ENCODE measurements at regions not wholly inside any gene's neighbourhood (a gene's known extent, or its start where the extent isn't known, plus 50 kb on each side); places are given as distances from the start of the nearest gene placed in this dataset.

DNA sequence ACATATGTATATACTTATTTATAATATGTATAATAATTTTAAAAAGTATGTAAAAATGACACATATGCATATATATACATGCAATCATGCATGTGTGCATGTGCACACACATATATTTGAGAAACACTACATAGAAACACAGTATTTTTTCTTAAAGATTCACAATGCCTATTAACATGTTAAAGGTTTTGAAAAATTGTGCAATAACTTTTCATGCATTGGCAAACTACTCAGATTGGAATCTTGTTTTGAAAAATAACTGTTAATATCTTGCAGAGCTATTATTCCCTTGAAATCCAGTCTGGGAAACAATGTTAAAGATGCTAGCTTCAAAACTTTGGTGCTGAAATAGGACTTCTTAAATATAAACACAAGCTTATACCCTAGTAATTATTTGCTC is 256.2 kb upstream of the P2RY1 start:
- Histone ChIP-seq H3K36me3 (replicated peaks) (no peaks in the 10 kb centered on the region), H3K4me3 (ENCODE audit: low read depth, low read length) (no peak overlapping the region), H3K27me3 (replicated peaks) (no peaks in the 10 kb centered on the region), H3K27ac (no peak overlapping the region)
- no peak for DNase-seq
- TF ChIP-seq, protein P1, sequence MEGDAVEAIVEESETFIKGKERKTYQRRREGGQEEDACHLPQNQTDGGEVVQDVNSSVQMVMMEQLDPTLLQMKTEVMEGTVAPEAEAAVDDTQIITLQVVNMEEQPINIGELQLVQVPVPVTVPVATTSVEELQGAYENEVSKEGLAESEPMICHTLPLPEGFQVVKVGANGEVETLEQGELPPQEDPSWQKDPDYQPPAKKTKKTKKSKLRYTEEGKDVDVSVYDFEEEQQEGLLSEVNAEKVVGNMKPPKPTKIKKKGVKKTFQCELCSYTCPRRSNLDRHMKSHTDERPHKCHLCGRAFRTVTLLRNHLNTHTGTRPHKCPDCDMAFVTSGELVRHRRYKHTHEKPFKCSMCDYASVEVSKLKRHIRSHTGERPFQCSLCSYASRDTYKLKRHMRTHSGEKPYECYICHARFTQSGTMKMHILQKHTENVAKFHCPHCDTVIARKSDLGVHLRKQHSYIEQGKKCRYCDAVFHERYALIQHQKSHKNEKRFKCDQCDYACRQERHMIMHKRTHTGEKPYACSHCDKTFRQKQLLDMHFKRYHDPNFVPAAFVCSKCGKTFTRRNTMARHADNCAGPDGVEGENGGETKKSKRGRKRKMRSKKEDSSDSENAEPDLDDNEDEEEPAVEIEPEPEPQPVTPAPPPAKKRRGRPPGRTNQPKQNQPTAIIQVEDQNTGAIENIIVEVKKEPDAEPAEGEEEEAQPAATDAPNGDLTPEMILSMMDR (IDR thresholded peaks at IDR 0.05; ENCODE audit: low read depth, low read length, missing control alignments) = no peak
- in situ Hi-C loops (cut with HindIII; ENCODE audit: low pct_ligation_motif_present, low sequenced_read_pairs) = no loop called here

GRCh38 chr3:152581951-152582350 is 253.0 kb upstream of the P2RY1 start:
- peak; percentile 0 for DNase-seq
- H3K27ac ChIP-seq = no peak overlapping the region
- H3K4me3 ChIP-seq (ENCODE audit: low read depth, low read length) = no peak overlapping the region
- TF ChIP-seq, protein P1 (IDR thresholded peaks at IDR 0.05; ENCODE audit: low read depth, low read length, missing control alignments) = no peak
- H3K27me3 ChIP-seq (replicated peaks) = no peaks in the 10 kb centered on the region
- H3K36me3 ChIP-seq (replicated peaks) = no peaks in the 10 kb centered on the region
- in situ Hi-C loops (cut with HindIII; ENCODE audit: low pct_ligation_motif_present, low sequenced_read_pairs) = no loop called here

- TF ChIP-seq, protein P1 (IDR thresholded peaks at IDR 0.05; ENCODE audit: low read depth, low read length, missing control alignments) = no peak
- H3K27me3 ChIP-seq (replicated peaks) = no peaks in the 10 kb centered on the region
- no peaks in the 10 kb centered on the region for H3K36me3 ChIP-seq (replicated peaks)
- DNase-seq = no peak
- no peak overlapping the region for H3K4me3 ChIP-seq (ENCODE audit: low read depth, low read length)
- in situ Hi-C loops (cut with HindIII; ENCODE audit: low pct_ligation_motif_present, low sequenced_read_pairs) = no loop called here
- H3K27ac ChIP-seq = no peak overlapping the region
Measured at GRCh38 chr3:152583963-152584362, 251.0 kb upstream of the P2RY1 start.

DNA sequence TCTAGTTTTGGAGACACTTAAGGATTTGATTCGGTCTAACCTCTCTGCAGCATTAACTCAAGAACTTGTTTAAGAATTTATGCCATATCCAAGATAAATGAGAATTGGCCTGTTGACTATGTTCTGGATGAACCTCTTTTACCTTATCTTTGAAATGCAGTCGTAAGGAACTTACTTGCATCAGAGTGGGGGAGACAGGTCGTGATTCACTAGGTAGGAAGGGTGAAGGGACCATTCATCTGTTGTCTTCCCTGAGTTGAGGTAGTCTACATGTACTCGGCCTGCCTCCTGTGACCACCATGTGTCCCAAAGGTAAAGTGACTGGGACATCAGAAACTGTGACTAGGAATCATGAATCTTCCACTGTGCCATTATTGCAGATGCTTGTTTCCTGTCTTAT is 248.0 kb upstream of the P2RY1 start:
- in situ Hi-C loops (cut with HindIII; ENCODE audit: low pct_ligation_motif_present, low sequenced_read_pairs) = no loop called here
- H3K27ac ChIP-seq = no peak overlapping the region
- no peaks in the 10 kb centered on the region for H3K36me3 ChIP-seq (replicated peaks)
- H3K27me3 ChIP-seq (replicated peaks) = no peaks in the 10 kb centered on the region
- no peak overlapping the region for H3K4me3 ChIP-seq (ENCODE audit: low read depth, low read length)
- TF ChIP-seq, protein P1 (IDR thresholded peaks at IDR 0.05; ENCODE audit: low read depth, low read length, missing control alignments) = no peak
- no peak for DNase-seq

DNA sequence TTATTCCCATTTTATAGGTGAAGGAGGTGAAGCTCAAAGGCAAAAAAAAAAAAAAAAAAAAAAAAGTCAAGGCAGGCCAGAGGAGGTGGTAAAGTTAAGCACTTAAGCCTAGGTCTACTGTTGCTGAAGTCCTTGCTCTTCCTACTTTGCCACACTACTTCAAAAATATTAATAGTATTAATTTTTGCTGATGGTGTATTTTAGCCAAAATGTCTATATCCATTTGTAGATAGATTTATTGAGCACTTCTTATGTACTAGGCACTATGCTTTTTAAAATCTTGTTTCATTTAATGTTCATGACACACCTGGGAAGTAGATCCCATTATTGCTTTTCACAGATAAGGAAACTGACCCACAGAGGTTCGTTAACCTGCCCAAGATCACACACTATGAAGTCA is 247.1 kb upstream of the P2RY1 start:
- no peaks in the 10 kb centered on the region for H3K27me3 ChIP-seq (replicated peaks)
- H3K36me3 ChIP-seq (replicated peaks) = no peaks in the 10 kb centered on the region
- no peak for DNase-seq
- H3K4me3 ChIP-seq (ENCODE audit: low read depth, low read length) = no peak overlapping the region
- no peak overlapping the region for H3K27ac ChIP-seq
- TF ChIP-seq, protein P1 (IDR thresholded peaks at IDR 0.05; ENCODE audit: low read depth, low read length, missing control alignments) = no peak
- in situ Hi-C loops (cut with HindIII; ENCODE audit: low pct_ligation_motif_present, low sequenced_read_pairs) = no loop called here

GRCh38 chr3:152589644-152590043 is 245.3 kb upstream of the P2RY1 start:
- no peak overlapping the region for H3K27ac ChIP-seq
- TF ChIP-seq, protein P1 (IDR thresholded peaks at IDR 0.05; ENCODE audit: low read depth, low read length, missing control alignments) = no peak
- H3K4me3 ChIP-seq (ENCODE audit: low read depth, low read length) = no peak overlapping the region
- in situ Hi-C loops (cut with HindIII; ENCODE audit: low pct_ligation_motif_present, low sequenced_read_pairs) = no loop called here
- H3K36me3 ChIP-seq (replicated peaks) = no peaks in the 10 kb centered on the region
- no peaks in the 10 kb centered on the region for H3K27me3 ChIP-seq (replicated peaks)
- DNase-seq = no peak

Data from brain microvascular endothelial cell (primary cell).